Ishikawa (cell line): ENCODE measurements at regions not wholly inside any gene's neighbourhood (a gene's known extent, or its start where the extent isn't known, plus 50 kb on each side); places are given as distances from the start of the nearest gene placed in this dataset.

Experiments
- EP300 ChIP-seq: IDR thresholded peaks from 2 replicates; pipeline ENCODE4 v1.6.1; 2012; ENCODE audit warnings: borderline replicate concordance
- MAX ChIP-seq: IDR thresholded peaks from 2 replicates; pipeline ENCODE4 v1.6.1; 2012
- RAD21 ChIP-seq: IDR thresholded peaks from 2 replicates; pipeline ENCODE4 v1.6.1; 2012; ENCODE audit warnings: low read depth

GRCh38 chr2:33810046-33810835 is 211.1 kb upstream of the FAM98A start:
- TF ChIP-seq EP300 (no peak), RAD21 (no peak), MAX (no peak)
